Gastrocnemius medialis (tissue), 4 donors: ENCODE measurements at regions not wholly inside any gene's neighbourhood (a gene's known extent, or its start where the extent isn't known, plus 50 kb on each side); places are given as distances from the start of the nearest gene placed in this dataset.

ENCODE experiments used
- CTCF ChIP-seq, 5 experiments: fragments of 450-650 bp in 3 of 5; fragments of 200-600 bp in 2 of 5; sonication (generic) in 2 of 5; IDR thresholded peaks in 4 of 5; conservative IDR thresholded peaks in 1 of 5; 1 replicate in 4 of 5; 2 replicates in 1 of 5; pipeline ENCODE4 v1.5.1; 2016 to 2019; ENCODE audit warnings: antibody characterized with exemption in 5 of 5, mild to moderate bottlenecking in 3 of 5, moderate library complexity in 3 of 5
- POLR2A ChIP-seq, 2 donors: fragments of 450-650 bp; IDR thresholded peaks; one replicate each; pipeline ENCODE4 v1.6.1; 2017; ENCODE audit warnings: antibody characterized with exemption in 2 of 2, mild to moderate bottlenecking in 2 of 2, moderate library complexity in 2 of 2

DNA sequence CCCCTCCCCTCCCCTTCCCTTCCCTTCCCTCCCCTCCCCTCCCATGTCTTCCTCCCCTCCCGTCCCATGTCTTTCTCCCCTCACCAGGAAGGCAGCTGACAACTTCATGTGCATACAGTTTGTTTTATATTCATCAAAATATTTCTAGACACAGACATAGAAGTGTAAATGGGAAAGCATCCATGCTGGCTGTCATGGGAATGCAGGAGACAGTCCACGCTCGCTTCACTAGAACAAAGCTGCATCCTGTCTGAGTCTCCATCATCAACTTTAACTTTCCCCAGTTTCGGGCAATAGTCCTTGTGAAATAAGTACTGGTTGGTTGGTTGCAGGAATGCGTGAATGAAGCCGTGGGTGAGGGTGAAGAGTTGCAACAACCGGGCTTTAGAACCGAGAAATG, 226.9 kb downstream of the DCDC2C start:
- TF ChIP-seq CTCF (IDR thresholded peaks at IDR 0.05 in 4 of 5, conservative IDR thresholded peaks at IDR 0.05 in 1 of 5) = no peak
- TF ChIP-seq POLR2A (IDR thresholded peaks at IDR 0.05) = no peak
